Fibroblast of skin of abdomen (primary cell): ENCODE measurements at regions not wholly inside any gene's neighbourhood (a gene's known extent, or its start where the extent isn't known, plus 50 kb on each side); places are given as distances from the start of the nearest gene placed in this dataset.
A peak's percentile ranks its signal among the peaks of the same experiment; 100 is the strongest.
"Not testable (repeated sequence)": the region's sequence is repeated elsewhere in the genome, so short reads cannot be mapped to it uniquely, and the experiment has no call there.

Source experiments
- DNase-seq: peaks from one replicate; pipeline ENCODE4 v3.0.0-alpha.2; 2013

GRCh38 chrX:121172703-121173102 lies 125.3 kb downstream of the GLUD2 start:
- DNase-seq: no peak

GRCh38 chrX:121179972-121180371 lies 132.6 kb downstream of the GLUD2 start:
- no peak for DNase-seq

GRCh38 chrX:121191779-121192178 lies 144.4 kb downstream of the GLUD2 start:
- no peak for DNase-seq

- DNase-seq: no peak
Measured at GRCh38 chrX:121195719-121196118, 148.3 kb downstream of the GLUD2 start.

GRCh38 chrX:121196872-121197444 lies 149.5 kb downstream of the GLUD2 start:
- DNase-seq: not testable (repeated sequence)

DNA sequence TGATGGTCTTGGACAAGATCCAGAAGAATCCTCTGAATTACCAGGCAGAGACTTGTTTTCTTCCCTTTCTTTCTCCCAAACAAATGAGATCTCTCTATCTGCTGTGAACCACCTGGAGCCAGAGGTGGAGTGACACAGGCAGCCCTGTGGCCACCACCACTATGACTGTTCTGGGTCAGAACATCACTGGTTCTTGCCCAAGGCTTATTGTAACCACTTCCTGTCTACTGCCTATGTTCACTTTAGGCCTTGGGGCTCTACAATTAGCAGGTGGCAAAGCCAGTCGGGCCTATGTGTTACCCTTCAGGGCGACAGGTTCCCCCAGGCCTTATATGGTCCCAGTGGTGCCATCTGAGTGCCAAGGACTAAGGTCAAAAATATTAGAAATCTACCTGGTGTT lies 161.2 kb downstream of the GLUD2 start:
- no peak for DNase-seq

DNA sequence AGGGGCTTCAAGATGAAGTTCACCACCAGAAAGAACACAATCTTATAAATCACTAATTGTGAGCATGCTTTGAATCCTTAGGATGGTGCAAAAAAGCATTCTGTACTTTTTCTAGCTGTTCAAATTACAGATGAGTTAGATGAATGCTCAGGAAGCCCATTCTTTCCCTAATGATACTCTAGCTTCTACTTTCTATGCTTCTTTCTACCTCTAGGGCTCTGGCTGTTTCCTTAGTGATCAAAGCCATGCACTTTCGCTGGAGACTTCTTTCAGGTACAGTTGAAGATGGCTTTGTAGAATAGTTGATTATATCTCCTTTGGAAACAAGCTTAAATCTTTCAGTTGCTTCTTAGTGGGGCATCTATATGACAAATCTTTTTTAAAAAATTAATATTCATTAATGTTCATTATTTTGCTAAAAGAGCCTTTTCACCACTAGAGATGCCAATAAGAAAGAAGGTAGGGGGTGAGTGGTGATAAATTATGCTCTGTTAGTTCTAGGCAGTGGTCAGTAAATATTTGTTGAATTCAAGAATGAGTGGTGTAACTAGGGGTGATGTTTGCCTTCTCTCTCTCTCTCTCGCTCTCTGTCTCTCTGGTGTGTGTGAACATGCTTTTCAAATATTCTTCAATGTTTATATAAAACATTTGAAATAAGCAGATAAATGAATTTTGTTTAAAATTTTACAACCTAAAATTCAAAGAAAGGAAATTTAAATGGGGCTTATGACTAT lies 169.4 kb downstream of the GLUD2 start:
- no peak for DNase-seq

DNA sequence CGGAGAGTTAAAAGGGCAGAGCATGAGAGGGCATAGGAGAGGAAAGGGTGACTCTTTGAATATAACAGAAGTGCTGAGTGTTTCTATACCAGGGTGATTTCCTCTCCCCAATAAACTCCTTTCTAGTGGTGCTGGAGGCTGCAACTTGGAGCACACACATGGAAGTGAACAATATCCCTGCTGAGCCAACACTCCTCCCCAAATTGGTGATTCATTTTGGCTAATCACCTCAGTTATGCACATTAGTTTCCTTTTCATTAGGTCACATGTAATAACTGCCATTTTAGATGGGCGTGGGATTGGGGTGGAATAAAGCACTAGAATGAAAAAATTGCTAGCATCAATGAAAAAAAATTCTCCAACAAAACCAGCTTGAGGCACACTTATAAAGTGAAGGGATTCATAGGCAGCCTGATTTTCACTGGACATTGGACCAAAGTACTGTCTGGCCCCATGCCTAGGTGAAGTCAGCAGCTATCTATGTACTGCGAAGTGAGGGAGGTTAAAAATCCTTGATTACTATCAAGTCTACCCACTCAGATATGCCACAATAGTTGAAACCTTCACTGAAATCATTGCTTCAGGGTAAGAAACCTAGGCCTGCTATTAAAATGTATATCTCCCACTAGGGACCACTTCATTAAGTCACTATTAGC lies 174.0 kb downstream of the GLUD2 start:
- no peak for DNase-seq

DNA sequence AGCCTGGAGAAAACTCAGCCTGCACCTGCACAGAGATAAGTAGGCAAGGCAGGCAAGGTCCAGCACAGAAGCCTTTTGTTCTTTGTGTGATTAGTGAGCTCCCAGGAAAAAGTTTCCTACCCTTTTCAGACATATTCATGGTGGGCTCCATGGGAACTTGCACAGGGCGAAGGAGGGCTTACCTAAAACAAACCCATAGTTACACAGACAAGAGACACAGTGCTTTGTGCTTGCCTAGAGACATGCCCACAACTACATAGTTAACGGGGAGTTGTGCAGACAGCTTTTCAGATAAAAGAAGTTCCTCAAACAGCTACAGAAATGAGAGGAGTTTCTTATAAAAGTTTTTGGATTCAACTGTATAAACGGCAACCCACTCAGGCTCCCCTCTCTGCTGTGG lies 180.5 kb downstream of the GLUD2 start:
- no peak for DNase-seq

DNA sequence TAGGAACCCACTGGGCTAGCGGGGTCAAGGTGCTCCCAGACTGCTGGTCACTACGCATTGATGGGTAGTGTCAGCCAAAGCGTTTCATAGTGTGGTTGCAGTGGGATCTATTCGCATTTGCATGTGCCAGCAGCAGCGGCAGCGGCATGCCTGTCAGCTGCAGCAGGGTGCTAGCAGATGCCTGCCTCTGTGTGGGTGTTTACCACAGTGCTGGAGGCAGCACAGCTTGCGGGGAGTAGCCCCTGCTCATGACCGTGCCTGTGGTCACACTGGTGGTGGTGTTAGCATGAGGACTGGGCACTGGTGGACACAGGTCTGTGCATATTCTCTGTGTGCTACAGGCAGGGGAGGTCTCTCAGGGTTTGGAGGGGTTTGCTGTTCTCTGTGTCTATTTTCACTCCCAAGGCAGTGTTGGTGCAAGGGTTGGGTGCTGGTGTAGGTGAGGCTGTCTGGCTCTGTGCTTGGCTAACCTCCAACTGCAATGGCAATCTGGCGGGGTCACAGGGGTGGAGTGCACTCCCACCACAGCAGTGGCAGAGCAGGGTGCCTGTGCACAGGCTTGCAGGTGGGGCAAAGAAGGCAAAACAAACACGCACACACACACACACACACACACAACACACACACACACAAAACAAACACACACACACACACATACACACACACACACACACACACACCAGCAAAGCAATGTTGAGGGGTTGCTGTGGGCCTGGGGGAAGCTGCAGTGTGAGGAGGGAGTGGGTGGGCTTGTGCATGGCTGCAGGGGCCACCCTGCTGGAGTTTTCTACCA lies 184.4 kb downstream of the GLUD2 start:
- DNase-seq: no peak

DNA sequence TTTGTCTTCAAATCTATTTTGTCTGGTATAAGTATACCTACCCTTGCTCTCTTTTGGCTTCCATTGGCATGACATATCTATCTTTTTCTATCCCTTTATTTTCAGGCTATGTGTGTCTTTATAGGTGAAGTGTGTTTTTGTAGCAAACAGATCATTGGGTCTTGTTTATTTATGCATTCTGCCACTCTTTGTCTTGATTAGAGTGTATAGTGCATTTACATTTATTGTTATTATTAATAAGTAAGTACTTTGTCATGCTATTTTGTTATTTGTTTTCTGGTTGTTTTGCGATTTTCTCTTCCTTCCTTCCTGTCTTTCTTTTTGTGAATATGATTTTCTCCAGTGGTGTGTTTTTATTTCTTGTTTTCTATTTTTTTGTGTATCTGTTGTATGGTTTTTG lies 188.6 kb downstream of the GLUD2 start:
- DNase-seq: no peak

DNA sequence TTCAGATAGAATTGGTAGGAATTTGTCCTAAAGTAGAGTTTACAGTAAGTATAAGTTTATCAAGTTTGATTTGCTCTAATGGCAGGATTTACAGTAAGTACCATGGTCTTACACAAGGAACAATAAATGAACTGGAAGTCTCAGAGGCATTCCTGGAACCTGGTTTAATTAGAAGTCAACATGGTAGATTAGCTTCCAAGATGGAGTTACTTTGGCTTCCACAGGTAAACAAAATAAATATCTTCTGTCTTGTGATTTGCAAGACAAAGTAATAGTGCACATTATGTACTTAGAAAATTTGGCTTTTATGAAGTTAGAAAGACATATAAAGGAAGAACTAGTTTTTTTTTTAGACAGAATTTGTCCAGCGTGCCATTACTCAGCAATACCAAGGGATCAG lies 190.7 kb downstream of the GLUD2 start:
- no peak for DNase-seq

DNA sequence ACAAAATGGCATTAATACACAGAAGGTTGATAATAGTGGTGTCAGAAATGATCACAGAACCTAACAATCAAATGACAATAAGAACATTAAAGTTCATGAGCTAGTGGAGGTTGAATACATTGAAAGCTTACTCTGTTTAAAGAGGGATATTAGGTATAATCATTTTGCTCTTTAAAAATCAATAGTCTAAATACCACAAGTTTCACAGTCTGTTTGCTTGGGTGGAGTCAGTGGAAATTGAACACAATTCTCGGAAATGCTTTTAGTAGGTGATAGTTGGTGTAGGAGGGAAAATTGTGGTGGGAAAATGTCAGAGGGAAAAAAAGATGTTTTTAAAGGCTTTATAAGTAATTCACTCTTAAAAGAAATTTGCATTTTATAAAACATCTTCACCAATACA lies 197.1 kb downstream of the GLUD2 start:
- DNase-seq: no peak

- no peak for DNase-seq
Measured at GRCh38 chrX:121245763-121246162, 198.4 kb downstream of the GLUD2 start.

DNA sequence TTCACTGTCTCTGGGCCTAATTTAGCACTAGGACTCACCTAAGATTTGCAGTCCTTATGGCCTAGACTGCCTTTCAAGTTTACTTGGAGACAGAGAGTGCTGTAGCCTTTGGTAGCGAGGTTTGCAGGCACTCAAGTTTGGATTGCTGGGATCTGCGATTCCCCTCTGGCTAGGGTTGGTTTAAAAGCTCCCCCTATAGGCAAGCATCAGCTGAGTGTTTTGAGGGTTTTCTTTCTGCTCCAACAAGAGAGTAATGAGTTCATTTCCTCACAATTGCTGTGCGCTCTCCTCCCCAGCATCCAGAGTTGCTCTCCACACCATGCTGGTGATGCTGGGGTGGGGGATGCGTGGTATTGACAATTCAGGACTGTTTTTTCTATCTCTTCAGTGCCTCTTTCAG lies 206.9 kb downstream of the GLUD2 start:
- no peak for DNase-seq

GRCh38 chrX:121256647-121257046 lies 209.2 kb downstream of the GLUD2 start:
- peak; percentile 7 for DNase-seq

DNA sequence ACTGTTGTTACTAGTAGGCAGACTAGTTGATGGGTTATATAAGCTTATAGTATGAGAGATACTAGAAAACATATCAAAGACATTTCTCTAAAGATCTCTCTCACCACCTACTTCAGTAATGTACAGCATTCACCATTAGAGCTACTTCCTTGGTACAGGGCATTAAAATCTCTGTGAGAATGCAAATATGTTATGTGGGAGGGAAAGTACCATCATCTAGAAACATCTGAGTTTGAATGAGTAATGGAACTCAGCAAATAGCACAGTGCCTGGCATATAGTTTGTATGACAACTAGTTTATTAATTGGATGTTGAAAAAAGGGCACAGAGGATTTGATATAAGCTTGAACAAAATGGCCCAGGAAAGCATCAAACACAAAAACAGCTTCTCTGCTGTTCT lies 211.1 kb downstream of the GLUD2 start:
- no peak for DNase-seq

DNA sequence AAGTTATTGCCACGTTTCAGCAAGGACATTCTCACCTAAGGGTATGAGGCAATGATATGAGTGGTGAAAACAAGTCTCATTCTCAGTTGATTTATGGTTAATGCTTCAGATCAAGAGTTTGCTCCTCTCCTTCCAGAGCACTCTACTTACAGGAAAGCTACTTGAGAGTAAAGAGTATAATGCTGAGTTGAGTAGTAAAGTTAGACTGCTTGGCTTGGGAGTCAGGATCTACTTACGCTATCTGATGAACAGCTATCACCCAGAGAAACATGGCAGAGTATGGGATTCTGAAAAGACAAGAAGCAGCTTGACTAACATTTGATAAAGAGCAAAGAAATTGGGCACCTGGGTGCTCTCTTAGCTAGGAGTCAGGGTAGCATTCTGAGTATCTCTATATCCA lies 211.8 kb downstream of the GLUD2 start:
- DNase-seq: no peak

- DNase-seq: no peak
Measured at GRCh38 chrX:121260596-121261240, 213.3 kb downstream of the GLUD2 start.

- no peak for DNase-seq
Measured at GRCh38 chrX:121283921-121284320, 236.5 kb downstream of the GLUD2 start.

DNA sequence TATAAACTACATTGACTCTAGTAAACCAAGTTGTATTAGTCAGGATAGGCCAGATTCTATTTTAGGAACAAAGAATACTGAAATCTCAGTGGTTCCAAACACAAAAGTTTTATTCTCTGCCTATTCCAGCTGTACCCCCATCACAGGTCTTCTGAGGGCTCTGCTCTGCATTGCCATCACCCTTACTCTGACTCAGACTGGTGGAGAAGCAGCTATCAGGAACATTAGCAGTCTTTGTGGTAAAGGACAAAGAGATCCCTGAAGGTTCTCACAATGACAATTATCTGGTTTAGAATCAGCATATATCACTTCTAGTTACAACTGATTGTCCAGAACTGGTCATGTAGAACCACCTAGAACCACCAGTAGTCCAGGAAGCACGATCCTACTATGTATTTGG lies 251.1 kb downstream of the GLUD2 start:
- DNase-seq: no peak

DNA sequence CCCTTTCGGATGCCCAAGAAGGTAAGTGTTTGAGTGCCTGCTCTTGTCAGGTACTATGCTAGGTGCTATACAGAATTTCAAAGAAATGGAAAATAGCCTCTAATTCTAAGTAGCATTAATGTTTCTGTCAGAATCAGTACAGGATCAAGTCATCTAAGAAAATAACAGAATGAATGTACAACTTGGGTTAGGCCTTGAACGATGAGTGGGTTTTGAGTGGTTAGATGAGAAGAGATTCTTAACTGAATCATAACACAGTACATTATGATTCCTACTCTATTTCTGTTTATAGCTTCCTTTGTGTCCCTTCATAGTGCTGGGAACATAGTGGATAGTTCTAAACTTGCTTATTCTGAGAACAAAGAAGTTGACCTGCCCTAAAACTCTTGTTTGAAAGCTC lies 253.9 kb downstream of the GLUD2 start:
- DNase-seq: no peak

- DNase-seq: no peak
Measured at GRCh38 chrX:121301822-121302221, 254.4 kb downstream of the GLUD2 start.
